Renal pelvis (tissue), 1 donor: ENCODE measurements at regions not wholly inside any gene's neighbourhood (a gene's known extent, or its start where the extent isn't known, plus 50 kb on each side); places are given as distances from the start of the nearest gene placed in this dataset.
A peak's percentile ranks its signal among the peaks of the same experiment; 100 is the strongest.
"Not testable (repeated sequence)": the region's sequence is repeated elsewhere in the genome, so short reads cannot be mapped to it uniquely, and the experiment has no call there.

Experiments used
- DNase-seq: peaks from one replicate; pipeline ENCODE4 v3.0.0-alpha.2; 2013

- peak; percentile 0 for DNase-seq
These were observed 281.0 kb upstream of the MAOA start for GRCh38 chrX:43375136-43375535.

- no peak for DNase-seq
These were observed 275.4 kb upstream of the MAOA start for GRCh38 chrX:43380704-43381103.

GRCh38 chrX:43386875-43387274 is 269.2 kb upstream of the MAOA start:
- DNase-seq, result no peak

GRCh38 chrX:43405191-43405590 is 250.9 kb upstream of the MAOA start:
- DNase-seq, result no peak

GRCh38 chrX:43423876-43424275 is 232.2 kb upstream of the MAOA start:
- DNase-seq, result no peak

GRCh38 chrX:43436517-43436916 is 219.6 kb upstream of the MAOA start:
- no peak for DNase-seq

GRCh38 chrX:43446752-43447151 is 209.3 kb upstream of the MAOA start:
- no peak for DNase-seq

- no peak for DNase-seq
These were observed 207.4 kb upstream of the MAOA start for GRCh38 chrX:43448688-43449087.

- DNase-seq, result no peak
These were observed 205.7 kb upstream of the MAOA start for GRCh38 chrX:43450355-43450754.

GRCh38 chrX:43451976-43452686 is 204.0 kb upstream of the MAOA start:
- DNase-seq, result not testable (repeated sequence)

GRCh38 chrX:43456063-43456462 is 200.0 kb upstream of the MAOA start:
- DNase-seq, result no peak

GRCh38 chrX:43456906-43457305 is 199.2 kb upstream of the MAOA start:
- DNase-seq, result no peak

GRCh38 chrX:43467608-43468234 is 188.4 kb upstream of the MAOA start:
- DNase-seq, result no peak

GRCh38 chrX:43469391-43470054 is 186.6 kb upstream of the MAOA start:
- DNase-seq, result no peak

GRCh38 chrX:43474321-43474720 is 181.8 kb upstream of the MAOA start:
- DNase-seq, result no peak

GRCh38 chrX:43479070-43479469 is 177.0 kb upstream of the MAOA start:
- no peak for DNase-seq

- no peak for DNase-seq
These were observed 176.2 kb upstream of the MAOA start for GRCh38 chrX:43479850-43480249.

- DNase-seq, result peak; percentile 23
These were observed 174.5 kb upstream of the MAOA start for GRCh38 chrX:43481576-43481975.

GRCh38 chrX:43493756-43494155 is 162.3 kb upstream of the MAOA start:
- DNase-seq, result no peak

GRCh38 chrX:43500246-43500645 is 155.9 kb upstream of the MAOA start:
- no peak for DNase-seq

- DNase-seq, result no peak
These were observed 155.0 kb upstream of the MAOA start for GRCh38 chrX:43500996-43501694.

GRCh38 chrX:43504394-43504793 is 151.7 kb upstream of the MAOA start:
- no peak for DNase-seq

GRCh38 chrX:43505769-43506168 is 150.3 kb upstream of the MAOA start:
- DNase-seq, result no peak
